Upper lobe of right lung (tissue), 1 donor: ENCODE measurements at regions not wholly inside any gene's neighbourhood (a gene's known extent, or its start where the extent isn't known, plus 50 kb on each side); places are given as distances from the start of the nearest gene placed in this dataset.
A peak's percentile ranks its signal among the peaks of the same experiment; 100 is the strongest.

ENCODE experiments used
- ATAC-seq: fragments of 200-7000 bp; cut with Tn5 transposase; one replicate; pipeline ENCODE4 v1.9.1; 2020; ENCODE audit warnings: mild to moderate bottlenecking, moderate library complexity
- DNase-seq: peaks from one replicate; pipeline ENCODE4 v3.0.0-alpha.2; 2020
- H3K27ac ChIP-seq: fragments of 200-600 bp; one replicate; pipeline ENCODE4 v1.8.0; 2022
- H3K27me3 ChIP-seq: fragments of 200-600 bp; one replicate; pipeline ENCODE4 v1.8.0; 2022; ENCODE audit warnings: mild to moderate bottlenecking
- H3K36me3 ChIP-seq: fragments of 200-600 bp; one replicate; pipeline ENCODE4 v1.8.0; 2022
- H3K4me1 ChIP-seq: fragments of 200-600 bp; one replicate; pipeline ENCODE4 v1.8.0; 2022
- H3K4me3 ChIP-seq: fragments of 200-600 bp; one replicate; pipeline ENCODE4 v1.8.0; 2022; ENCODE audit warnings: mild to moderate bottlenecking
- H3K9me3 ChIP-seq: fragments of 200-600 bp; one replicate; pipeline ENCODE4 v1.8.0; 2022
- intact Hi-C: fragments of 100-400 bp; cut with DNase I; formaldehyde crosslinking; loops from one replicate; pipeline ENCODE4 v1.11.0; 2022
- TF ChIP-seq, protein P1 (sequence below): fragments of 200-600 bp; IDR thresholded peaks from one replicate; pipeline ENCODE4 v1.8.0; 2022; ENCODE audit warnings: antibody characterized with exemption
- donor health status: DM: no; HTN: yes; CAD: no; lungs with severe emphysema.

DNA sequence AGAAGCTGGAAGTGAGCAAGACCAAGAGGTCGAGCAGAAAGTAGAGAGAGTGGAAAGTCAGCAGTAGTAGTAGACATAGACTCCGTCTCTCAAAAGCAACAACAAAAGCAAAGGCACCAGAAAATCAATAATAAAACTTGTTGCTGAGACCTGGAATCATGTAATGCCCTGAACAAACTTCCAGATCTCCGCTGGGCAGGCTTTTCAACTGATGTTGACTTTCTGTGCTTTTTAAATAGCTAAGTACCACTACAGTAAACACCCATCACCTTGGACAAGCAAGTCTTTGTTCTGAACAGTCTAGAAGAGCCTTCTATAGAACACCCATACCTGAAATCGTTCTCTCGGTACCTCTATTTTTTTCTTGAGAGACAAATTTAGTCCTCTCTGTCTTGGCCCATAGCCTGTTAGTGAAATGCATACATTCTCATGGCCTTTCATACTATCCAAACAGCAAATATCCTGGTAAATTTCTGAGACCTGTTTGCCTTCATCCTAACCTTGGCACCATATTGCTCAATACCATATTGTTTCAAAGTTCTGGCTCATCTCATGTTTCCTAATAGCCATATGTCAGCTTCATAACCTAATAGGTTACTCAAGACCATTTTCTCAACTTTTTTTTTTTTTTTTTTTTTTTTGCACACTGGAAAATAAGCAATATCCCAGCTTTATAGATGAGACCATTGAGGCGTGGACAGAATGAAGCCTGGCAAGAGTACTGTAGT, 200.6 kb upstream of the RBPJ start:
- intact Hi-C loops: no loop called here
- no peaks in the 10 kb centered on the region for H3K4me1 ChIP-seq
- H3K4me3 ChIP-seq: no peak overlapping the region
- ATAC-seq (no peak), DNase-seq (no peak)
- no peaks in the 10 kb centered on the region for H3K9me3 ChIP-seq
- TF ChIP-seq, protein P1, sequence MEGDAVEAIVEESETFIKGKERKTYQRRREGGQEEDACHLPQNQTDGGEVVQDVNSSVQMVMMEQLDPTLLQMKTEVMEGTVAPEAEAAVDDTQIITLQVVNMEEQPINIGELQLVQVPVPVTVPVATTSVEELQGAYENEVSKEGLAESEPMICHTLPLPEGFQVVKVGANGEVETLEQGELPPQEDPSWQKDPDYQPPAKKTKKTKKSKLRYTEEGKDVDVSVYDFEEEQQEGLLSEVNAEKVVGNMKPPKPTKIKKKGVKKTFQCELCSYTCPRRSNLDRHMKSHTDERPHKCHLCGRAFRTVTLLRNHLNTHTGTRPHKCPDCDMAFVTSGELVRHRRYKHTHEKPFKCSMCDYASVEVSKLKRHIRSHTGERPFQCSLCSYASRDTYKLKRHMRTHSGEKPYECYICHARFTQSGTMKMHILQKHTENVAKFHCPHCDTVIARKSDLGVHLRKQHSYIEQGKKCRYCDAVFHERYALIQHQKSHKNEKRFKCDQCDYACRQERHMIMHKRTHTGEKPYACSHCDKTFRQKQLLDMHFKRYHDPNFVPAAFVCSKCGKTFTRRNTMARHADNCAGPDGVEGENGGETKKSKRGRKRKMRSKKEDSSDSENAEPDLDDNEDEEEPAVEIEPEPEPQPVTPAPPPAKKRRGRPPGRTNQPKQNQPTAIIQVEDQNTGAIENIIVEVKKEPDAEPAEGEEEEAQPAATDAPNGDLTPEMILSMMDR: no peak
- H3K27me3 ChIP-seq: no peaks in the 10 kb centered on the region
- no peak overlapping the region for H3K27ac ChIP-seq
- H3K36me3 ChIP-seq: no peaks in the 10 kb centered on the region

DNA sequence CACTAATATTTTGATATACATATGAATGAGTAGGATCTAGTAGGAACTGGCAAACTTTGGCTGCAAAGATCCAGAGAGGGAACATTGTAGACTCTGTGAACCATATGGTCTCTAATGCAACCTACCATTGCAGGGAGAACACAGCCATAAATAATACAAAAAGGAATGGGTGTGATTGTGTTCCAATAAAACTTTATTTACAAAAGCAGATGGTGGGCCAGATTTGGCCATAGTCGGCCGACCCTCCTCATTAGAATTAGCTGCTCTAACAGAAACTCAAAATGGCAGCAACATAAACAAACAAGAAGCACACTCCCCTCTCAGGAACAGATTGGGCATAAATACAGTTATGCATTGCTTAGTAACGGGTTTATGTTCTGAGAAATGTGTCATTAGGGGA, 198.1 kb upstream of the RBPJ start:
- no peaks in the 10 kb centered on the region for H3K27me3 ChIP-seq
- no peak overlapping the region for H3K27ac ChIP-seq
- TF ChIP-seq, protein P1: no peak
- no peaks in the 10 kb centered on the region for H3K9me3 ChIP-seq
- H3K4me3 ChIP-seq: no peak overlapping the region
- intact Hi-C loops: no loop called here
- ATAC-seq (no peak), DNase-seq (no peak)
- no peaks in the 10 kb centered on the region for H3K36me3 ChIP-seq
- no peaks in the 10 kb centered on the region for H3K4me1 ChIP-seq

DNA sequence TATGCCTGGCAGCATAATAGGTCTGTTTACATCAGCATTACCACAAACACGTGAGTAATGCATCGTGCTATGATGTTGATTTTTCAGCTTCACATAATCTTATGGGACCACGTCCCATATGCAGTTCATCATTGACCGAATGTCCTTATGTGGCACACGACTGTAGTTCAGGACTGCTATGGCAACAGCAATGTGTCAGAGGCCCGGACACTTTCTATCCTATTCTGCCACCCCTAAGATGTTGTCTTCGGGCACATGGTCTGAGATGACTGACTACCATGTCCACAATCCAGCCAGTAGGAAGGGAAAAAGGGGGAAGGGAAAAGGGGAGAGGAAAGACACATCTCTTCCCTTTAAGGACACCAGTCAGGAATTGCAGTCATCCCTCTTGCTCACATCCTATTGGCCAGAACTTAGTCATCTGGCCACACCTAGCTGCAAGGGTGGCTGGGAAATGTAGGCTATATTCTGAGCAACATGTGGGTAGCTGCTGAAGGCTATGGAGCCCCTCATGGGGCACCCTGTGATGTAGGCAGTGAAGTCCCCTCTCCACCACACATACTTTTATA, 196.0 kb upstream of the RBPJ start:
- no peaks in the 10 kb centered on the region for H3K4me1 ChIP-seq
- peak; percentile 44 for ATAC-seq

DNA sequence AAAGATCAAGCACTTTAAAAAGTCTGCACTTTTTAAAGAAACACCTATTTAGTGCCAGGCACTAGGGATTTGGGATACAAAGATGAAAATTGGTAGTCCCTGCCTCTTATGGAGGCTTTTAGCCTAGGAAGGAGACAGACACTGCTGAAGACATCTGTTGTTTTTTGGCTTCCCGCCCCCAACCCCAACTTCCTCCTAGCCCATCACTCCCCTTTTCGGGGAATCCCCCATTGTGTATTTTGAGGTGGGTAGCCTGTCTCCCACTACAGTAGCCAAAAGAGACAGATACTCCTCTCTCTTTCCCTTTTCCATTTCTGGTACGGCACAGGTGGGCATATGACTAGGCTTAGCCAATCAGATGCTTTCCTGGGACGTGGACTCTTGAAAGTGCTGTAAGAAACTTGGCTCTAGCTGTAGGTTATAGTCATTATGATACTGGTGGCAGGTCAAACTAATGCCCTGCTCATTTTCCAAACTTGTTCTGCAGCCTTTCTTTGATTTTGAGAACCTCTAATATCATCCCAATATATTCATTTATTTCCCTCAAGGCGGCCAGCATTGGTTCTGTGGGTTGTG, 194.6 kb upstream of the RBPJ start:
- DNase-seq (no peak), ATAC-seq (no peak)
- Histone ChIP-seq H3K27ac (no peak overlapping the region), H3K36me3 (no peaks in the 10 kb centered on the region), H3K9me3 (no peaks in the 10 kb centered on the region), H3K4me3 (no peak overlapping the region), H3K27me3 (no peaks in the 10 kb centered on the region), H3K4me1 (no peaks in the 10 kb centered on the region)
- intact Hi-C loops: no loop called here
- TF ChIP-seq, protein P1: no peak

More for the DNA sequence above, 196.0 kb upstream of the RBPJ start:
- DNase-seq: no peak
- TF ChIP-seq, protein P1: no peak
- Histone ChIP-seq H3K27me3 (no peaks in the 10 kb centered on the region), H3K4me3 (no peak overlapping the region), H3K27ac (no peak overlapping the region), H3K36me3 (no peaks in the 10 kb centered on the region), H3K9me3 (no peaks in the 10 kb centered on the region)
- intact Hi-C loops: no loop called here

DNA sequence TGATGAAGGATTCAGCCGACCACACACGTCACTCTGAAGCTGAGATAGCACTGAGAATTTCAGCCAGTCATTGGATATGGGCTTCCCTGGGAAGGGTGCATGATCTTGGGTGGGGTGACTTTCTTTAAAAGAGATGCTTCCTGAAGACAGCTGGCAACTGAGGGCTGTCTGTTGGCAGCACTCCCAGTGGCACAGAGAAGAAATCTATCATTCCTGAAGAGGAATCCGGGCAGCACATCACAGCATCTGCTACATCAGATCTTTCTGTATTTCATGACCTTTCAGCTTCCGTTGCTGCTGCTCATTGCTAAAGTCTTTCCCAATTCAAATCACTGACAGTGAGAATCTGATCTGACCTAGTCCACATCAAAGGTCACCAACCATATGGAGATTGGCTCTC, 193.8 kb upstream of the RBPJ start:
- TF ChIP-seq, protein P1: no peak
- no peak for DNase-seq
- H3K27me3 ChIP-seq: no peaks in the 10 kb centered on the region
- intact Hi-C loops: no loop called here
- no peak for ATAC-seq
- H3K36me3 ChIP-seq: no peaks in the 10 kb centered on the region
- H3K9me3 ChIP-seq: no peaks in the 10 kb centered on the region
- H3K4me1 ChIP-seq: no peaks in the 10 kb centered on the region
- no peak overlapping the region for H3K4me3 ChIP-seq
- no peak overlapping the region for H3K27ac ChIP-seq
